GM23338 (cell line): ENCODE measurements at regions not wholly inside any gene's neighbourhood (a gene's known extent, or its start where the extent isn't known, plus 50 kb on each side); places are given as distances from the start of the nearest gene placed in this dataset.

Source experiments
- ATAC-seq: fragments of 200-7000 bp; cut with Tn5 transposase; 3 replicates; pipeline ENCODE4 v1.9.1; 2020
- DNase-seq: peaks from one replicate; pipeline ENCODE4 v3.0.0-alpha.2; 2015; ENCODE audit warnings: low spot score
- H2AFZ ChIP-seq: fragments of 200-600 bp; sonication (generic); 2 replicates; pipeline ENCODE4 v1.8.0; 2016; ENCODE audit warnings: antibody characterized with exemption, mild to moderate bottlenecking, moderate library complexity
- H3F3A ChIP-seq: fragments of 200-600 bp; sonication (generic); replicated peaks from 2 replicates; pipeline ENCODE4 v1.8.0; 2017; ENCODE audit warnings: antibody characterized with exemption, mixed run types, low read depth
- H3K27ac ChIP-seq: fragments of 200-600 bp; sonication (generic); 2 replicates; pipeline ENCODE4 v1.6.1; 2016; ENCODE audit warnings: low read depth
- H3K27me3 ChIP-seq: fragments of 200-600 bp; sonication (generic); 2 replicates; pipeline ENCODE4 v1.8.0; 2016; ENCODE audit warnings: mild to moderate bottlenecking, mixed run types, moderate library complexity; ENCODE audit not compliant: insufficient read depth
- H3K36me3 ChIP-seq: fragments of 200-600 bp; sonication (generic); 2 replicates; pipeline ENCODE4 v1.8.0; 2016; ENCODE audit warnings: mild to moderate bottlenecking; ENCODE audit not compliant: insufficient read depth
- H3K4me1 ChIP-seq: fragments of 200-600 bp; sonication (generic); 2 replicates; pipeline ENCODE4 v1.8.0; 2016; ENCODE audit warnings: mild to moderate bottlenecking, moderate library complexity; ENCODE audit not compliant: insufficient read depth
- H3K4me2 ChIP-seq: fragments of 200-600 bp; sonication (generic); 2 replicates; pipeline ENCODE4 v1.7.1; 2017; ENCODE audit warnings: mixed run types
- H3K4me3 ChIP-seq: fragments of 200-600 bp; sonication (generic); 2 replicates; pipeline ENCODE4 v1.6.1; 2016; ENCODE audit warnings: mixed run types
- H3K79me2 ChIP-seq: fragments of 200-600 bp; sonication (generic); replicated peaks from 2 replicates; pipeline ENCODE4 v1.8.0; 2017; ENCODE audit warnings: mild to moderate bottlenecking; ENCODE audit not compliant: insufficient read depth
- H3K9me2 ChIP-seq: fragments of 200-600 bp; sonication (generic); 2 replicates; pipeline ENCODE4 v1.8.0; 2017; ENCODE audit not compliant: insufficient read depth
- H4K20me1 ChIP-seq: fragments of 200-600 bp; sonication (generic); replicated peaks from 2 replicates; pipeline ENCODE4 v1.8.0; 2017; ENCODE audit warnings: mild to moderate bottlenecking; ENCODE audit not compliant: insufficient read depth
- H3K27ac Mint-ChIP-seq: 2 replicates; pipeline ENCODE4 v1.8.0; 2020; ENCODE audit warnings: inconsistent platforms, mild to moderate bottlenecking, moderate library complexity, mixed read lengths
- H3K27me3 Mint-ChIP-seq: 3 replicates; pipeline ENCODE4 v1.8.0; 2022; ENCODE audit warnings: low read depth, mild to moderate bottlenecking, moderate library complexity, mixed read lengths, inconsistent platforms; ENCODE audit not compliant: insufficient read depth, poor library complexity
- H3K36me3 Mint-ChIP-seq: 3 replicates; pipeline ENCODE4 v1.8.0; 2021; ENCODE audit warnings: low read depth, mild to moderate bottlenecking, inconsistent platforms, moderate library complexity, mixed read lengths
- H3K4me1 Mint-ChIP-seq: 3 replicates; pipeline ENCODE4 v1.8.0; 2020; ENCODE audit warnings: mild to moderate bottlenecking, inconsistent platforms, mixed read lengths
- H3K4me3 Mint-ChIP-seq: 3 replicates; pipeline ENCODE4 v1.8.0; 2021; ENCODE audit warnings: moderate library complexity, mild to moderate bottlenecking, inconsistent platforms, mixed read lengths
- H3K9me3 Mint-ChIP-seq: 3 replicates; pipeline ENCODE4 v1.8.0; 2020; ENCODE audit warnings: moderate library complexity, mild to moderate bottlenecking, inconsistent platforms, mixed read lengths
- TF ChIP-seq, protein P1 (sequence below): fragments of 250-450 bp; sonication (Bioruptor Pico); IDR thresholded peaks from 2 replicates; pipeline ENCODE4 v1.5.0; 2020; ENCODE audit warnings: mild to moderate bottlenecking, moderate library complexity

DNA sequence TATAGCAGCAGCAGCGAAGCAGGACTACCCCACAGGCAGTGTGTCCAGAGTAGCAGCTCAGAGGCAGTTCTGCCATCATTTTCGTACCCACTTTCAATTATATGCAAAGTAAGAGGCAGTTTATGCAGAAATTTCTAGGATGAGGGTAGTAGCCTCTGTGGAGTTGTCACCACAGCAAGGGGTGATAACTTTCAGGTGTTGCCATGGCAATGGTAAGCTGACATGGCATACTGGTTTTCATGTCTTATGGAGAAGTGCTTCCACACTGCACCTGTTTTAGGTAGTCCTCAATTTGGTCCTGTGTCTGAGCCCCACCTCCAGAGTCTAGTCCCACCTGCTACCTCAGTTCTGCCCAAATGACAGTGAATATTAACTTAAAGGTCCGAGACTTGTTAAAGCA is 133.3 kb upstream of the SYT6 start (continued):
- TF ChIP-seq, protein P1, sequence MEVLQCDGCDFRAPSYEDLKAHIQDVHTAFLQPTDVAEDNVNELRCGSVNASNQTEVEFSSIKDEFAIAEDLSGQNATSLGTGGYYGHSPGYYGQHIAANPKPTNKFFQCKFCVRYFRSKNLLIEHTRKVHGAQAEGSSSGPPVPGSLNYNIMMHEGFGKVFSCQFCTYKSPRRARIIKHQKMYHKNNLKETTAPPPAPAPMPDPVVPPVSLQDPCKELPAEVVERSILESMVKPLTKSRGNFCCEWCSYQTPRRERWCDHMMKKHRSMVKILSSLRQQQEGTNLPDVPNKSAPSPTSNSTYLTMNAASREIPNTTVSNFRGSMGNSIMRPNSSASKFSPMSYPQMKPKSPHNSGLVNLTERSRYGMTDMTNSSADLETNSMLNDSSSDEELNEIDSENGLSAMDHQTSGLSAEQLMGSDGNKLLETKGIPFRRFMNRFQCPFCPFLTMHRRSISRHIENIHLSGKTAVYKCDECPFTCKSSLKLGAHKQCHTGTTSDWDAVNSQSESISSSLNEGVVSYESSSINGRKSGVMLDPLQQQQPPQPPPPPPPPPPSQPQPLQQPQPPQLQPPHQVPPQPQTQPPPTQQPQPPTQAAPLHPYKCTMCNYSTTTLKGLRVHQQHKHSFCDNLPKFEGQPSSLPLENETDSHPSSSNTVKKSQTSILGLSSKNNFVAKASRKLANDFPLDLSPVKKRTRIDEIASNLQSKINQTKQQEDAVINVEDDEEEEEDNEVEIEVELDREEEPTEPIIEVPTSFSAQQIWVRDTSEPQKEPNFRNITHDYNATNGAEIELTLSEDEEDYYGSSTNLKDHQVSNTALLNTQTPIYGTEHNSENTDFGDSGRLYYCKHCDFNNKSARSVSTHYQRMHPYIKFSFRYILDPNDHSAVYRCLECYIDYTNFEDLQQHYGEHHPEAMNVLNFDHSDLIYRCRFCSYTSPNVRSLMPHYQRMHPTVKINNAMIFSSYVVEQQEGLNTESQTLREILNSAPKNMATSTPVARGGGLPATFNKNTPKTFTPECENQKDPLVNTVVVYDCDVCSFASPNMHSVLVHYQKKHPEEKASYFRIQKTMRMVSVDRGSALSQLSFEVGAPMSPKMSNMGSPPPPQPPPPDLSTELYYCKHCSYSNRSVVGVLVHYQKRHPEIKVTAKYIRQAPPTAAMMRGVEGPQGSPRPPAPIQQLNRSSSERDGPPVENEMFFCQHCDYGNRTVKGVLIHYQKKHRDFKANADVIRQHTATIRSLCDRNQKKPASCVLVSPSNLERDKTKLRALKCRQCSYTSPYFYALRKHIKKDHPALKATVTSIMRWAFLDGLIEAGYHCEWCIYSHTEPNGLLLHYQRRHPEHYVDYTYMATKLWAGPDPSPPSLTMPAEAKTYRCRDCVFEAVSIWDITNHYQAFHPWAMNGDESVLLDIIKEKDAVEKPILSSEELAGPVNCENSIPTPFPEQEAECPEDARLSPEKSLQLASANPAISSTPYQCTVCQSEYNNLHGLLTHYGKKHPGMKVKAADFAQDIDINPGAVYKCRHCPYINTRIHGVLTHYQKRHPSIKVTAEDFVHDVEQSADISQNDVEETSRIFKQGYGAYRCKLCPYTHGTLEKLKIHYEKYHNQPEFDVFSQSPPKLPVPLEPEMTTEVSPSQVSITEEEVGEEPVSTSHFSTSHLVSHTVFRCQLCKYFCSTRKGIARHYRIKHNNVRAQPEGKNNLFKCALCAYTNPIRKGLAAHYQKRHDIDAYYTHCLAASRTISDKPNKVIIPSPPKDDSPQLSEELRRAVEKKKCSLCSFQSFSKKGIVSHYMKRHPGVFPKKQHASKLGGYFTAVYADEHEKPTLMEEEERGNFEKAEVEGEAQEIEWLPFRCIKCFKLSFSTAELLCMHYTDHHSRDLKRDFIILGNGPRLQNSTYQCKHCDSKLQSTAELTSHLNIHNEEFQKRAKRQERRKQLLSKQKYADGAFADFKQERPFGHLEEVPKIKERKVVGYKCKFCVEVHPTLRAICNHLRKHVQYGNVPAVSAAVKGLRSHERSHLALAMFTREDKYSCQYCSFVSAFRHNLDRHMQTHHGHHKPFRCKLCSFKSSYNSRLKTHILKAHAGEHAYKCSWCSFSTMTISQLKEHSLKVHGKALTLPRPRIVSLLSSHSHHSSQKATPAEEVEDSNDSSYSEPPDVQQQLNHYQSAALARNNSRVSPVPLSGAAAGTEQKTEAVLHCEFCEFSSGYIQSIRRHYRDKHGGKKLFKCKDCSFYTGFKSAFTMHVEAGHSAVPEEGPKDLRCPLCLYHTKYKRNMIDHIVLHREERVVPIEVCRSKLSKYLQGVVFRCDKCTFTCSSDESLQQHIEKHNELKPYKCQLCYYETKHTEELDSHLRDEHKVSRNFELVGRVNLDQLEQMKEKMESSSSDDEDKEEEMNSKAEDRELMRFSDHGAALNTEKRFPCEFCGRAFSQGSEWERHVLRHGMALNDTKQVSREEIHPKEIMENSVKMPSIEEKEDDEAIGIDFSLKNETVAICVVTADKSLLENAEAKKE (CRISPR knock-in tag), result no peak

DNA sequence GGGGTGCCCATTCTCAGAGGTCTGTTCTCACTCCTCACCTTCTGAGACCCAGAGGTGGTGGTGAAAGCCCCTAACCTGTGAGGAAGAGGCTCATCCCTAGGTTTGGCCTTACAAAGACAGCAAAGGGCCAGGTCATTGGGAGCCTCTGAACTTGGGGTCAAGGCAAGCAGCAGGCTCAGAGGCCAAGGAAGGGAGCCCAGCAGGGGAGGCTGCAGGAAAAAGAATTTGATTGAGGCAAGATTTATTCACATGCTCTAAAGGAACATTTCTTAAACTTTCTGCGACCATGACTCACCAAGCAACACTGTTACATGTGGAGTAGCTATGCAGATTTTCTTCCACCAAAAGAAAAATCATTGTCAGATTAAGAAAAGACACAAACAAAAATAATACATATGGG is 132.5 kb upstream of the SYT6 start:
- Mint-ChIP-seq H3K4me1 (peaks cover 11% of the 10 kb centered on the region), H3K27me3 (peaks cover 2% of the 10 kb centered on the region), H3K9me3 (no peaks in the 10 kb centered on the region), H3K27ac (no peak overlapping the region), H3K36me3 (no peaks in the 10 kb centered on the region), H3K4me3 (no peak overlapping the region)
- H3K4me2 ChIP-seq, result no peak overlapping the region
- no peaks in the 10 kb centered on the region for H3K79me2 ChIP-seq
- H3K36me3 ChIP-seq, result no peaks in the 10 kb centered on the region
- peak; percentile 9 for DNase-seq
- no peaks in the 10 kb centered on the region for H3K27me3 ChIP-seq
- no peaks in the 10 kb centered on the region for H3F3A ChIP-seq
- ATAC-seq, result peak; percentile 21; the same call in 2 of the 3 replicates
- H3K4me1 ChIP-seq, result peaks cover 9% of the 10 kb centered on the region
- H4K20me1 ChIP-seq, result no peaks in the 10 kb centered on the region
- no peak overlapping the region for H3K4me3 ChIP-seq
- peak overlapping the region; percentile 74; the same call in 1 of the 2 replicates for H2AFZ ChIP-seq
- TF ChIP-seq, protein P1 (CRISPR knock-in tag), result no peak
- H3K27ac ChIP-seq, result no peak overlapping the region
- no peaks in the 10 kb centered on the region for H3K9me2 ChIP-seq
